ENCODE measurements at regions not wholly inside any gene's neighbourhood (a gene's known extent, or its start where the extent isn't known, plus 50 kb on each side); places are given as distances from the start of the nearest gene placed in this dataset.

DNA sequence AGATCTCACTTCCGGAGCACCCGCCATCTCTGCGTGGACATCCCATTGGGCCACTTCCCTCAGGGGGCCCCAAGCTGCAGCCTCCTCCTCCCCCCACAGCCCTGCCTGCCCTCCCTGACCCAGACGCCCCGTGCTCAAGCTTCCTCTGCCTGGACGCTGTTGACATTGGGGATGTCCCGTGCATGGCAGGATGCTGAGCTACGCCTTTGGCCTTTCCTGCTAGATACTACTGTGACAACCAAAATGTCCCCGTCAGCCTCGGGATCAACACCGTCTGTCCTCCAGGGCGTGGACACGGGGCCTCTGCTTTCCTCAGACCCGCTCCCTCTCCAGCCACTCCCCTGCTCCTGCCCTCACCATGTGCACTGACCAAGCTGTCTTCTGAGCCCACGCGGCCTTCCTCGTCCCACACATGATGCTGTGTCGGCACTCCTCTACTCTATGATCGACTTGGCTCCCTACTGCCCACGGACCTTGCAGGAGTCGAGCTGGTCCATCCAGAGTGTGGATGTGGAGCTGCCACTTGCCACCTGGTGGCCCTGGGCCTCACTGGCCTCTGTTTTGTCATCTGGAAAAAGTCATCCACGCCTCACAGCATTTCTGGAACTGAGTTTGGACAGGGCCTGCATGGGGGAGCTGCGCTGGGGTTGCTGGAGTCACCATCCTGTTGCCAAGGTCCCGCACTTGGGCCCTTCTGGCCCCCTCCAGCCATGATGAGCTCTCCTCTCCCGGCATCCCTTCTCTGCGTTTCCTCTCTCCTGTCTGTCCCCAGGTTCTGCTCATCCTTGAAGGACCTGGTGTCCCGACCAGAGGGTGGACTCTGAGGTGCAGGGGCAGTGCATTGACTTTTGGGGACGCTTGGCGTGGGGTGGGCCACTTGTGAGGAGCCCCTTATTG is 221.7 kb upstream of the CIBAR2 start:
- Histone ChIP-seq H4K20me1 (ENCODE audit: insufficient read depth) (no peaks in the 10 kb centered on the region), H2AFZ (ENCODE audit: low read depth) (no peak overlapping the region), H3K4me2 (no peak overlapping the region), H3K27me3 (ENCODE audit: insufficient read depth, low read depth) (peaks cover 67% of the 10 kb centered on the region), H3K4me3 (IDR thresholded peaks at IDR 0.05; ENCODE audit: insufficient read depth, low read depth, low read length) (no peak overlapping the region), H3K9ac (no peak overlapping the region), H3K4me1 (ENCODE audit: low read depth, poor library complexity, severe bottlenecking) (no peaks in the 10 kb centered on the region), H3K27ac (no peak overlapping the region), H3K36me3 (ENCODE audit: insufficient read depth) (no peaks in the 10 kb centered on the region), H3K79me2 (ENCODE audit: insufficient read depth, low read depth) (no peaks in the 10 kb centered on the region)
- TF ChIP-seq CTCF (conservative IDR thresholded peaks at IDR 0.05; ENCODE audit: low read depth, low read length) = no peak

DNA sequence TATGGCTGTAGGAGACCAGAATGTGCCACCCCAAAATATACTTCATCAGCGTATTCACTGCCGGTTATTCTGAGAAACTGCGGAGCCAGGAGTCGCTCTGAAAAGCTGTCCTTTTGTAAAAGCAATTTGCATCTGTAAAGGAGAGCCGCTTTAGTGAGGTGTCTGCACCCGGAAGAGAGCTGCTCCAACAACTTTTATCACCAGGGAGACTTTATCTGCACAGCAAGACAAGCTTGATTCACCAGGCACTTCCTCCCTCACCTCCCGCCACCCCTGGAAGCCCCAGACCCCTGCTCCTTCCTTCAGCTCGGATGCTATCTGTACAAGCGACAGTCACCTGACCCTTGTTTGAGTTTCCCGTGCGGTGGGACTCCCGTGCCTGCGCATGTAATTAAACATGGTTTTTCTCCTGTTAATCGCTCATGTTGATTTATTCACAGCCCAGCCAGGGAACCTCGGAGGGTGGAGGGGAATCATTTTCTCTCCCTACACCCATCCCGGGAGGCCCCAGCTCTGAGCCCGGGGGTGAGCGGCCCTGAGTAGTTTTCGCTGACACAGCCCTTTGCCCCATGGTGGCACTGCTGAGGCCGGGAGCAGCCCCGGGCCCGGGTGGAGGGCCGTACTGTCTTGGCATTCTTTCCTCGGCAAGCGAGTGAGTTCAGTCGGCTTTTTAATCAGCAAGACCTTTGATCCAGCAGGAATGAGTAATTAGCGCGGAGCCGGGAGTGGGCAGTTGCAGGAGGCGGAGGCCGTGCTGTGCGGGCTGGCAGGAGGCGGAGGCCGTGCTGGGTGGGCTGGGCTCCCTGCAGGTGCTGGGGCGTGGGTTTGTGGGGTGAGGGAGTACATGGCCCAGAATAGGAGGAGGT is 222.7 kb upstream of the CIBAR2 start:
- no peak overlapping the region for H3K9ac ChIP-seq
- peaks cover 71% of the 10 kb centered on the region for H3K27me3 ChIP-seq (ENCODE audit: insufficient read depth, low read depth)
- TF ChIP-seq CTCF (conservative IDR thresholded peaks at IDR 0.05; ENCODE audit: low read depth, low read length) = no peak
- H3K4me2 ChIP-seq = no peak overlapping the region
- H3K79me2 ChIP-seq (ENCODE audit: insufficient read depth, low read depth) = no peaks in the 10 kb centered on the region
- H3K27ac ChIP-seq = no peak overlapping the region
- H3K4me3 ChIP-seq (IDR thresholded peaks at IDR 0.05; ENCODE audit: insufficient read depth, low read depth, low read length) = no peak overlapping the region
- no peaks in the 10 kb centered on the region for H3K36me3 ChIP-seq (ENCODE audit: insufficient read depth)
- H3K4me1 ChIP-seq (ENCODE audit: low read depth, poor library complexity, severe bottlenecking) = no peaks in the 10 kb centered on the region
- no peak overlapping the region for H2AFZ ChIP-seq (ENCODE audit: low read depth)
- H4K20me1 ChIP-seq (ENCODE audit: insufficient read depth) = no peaks in the 10 kb centered on the region

DNA sequence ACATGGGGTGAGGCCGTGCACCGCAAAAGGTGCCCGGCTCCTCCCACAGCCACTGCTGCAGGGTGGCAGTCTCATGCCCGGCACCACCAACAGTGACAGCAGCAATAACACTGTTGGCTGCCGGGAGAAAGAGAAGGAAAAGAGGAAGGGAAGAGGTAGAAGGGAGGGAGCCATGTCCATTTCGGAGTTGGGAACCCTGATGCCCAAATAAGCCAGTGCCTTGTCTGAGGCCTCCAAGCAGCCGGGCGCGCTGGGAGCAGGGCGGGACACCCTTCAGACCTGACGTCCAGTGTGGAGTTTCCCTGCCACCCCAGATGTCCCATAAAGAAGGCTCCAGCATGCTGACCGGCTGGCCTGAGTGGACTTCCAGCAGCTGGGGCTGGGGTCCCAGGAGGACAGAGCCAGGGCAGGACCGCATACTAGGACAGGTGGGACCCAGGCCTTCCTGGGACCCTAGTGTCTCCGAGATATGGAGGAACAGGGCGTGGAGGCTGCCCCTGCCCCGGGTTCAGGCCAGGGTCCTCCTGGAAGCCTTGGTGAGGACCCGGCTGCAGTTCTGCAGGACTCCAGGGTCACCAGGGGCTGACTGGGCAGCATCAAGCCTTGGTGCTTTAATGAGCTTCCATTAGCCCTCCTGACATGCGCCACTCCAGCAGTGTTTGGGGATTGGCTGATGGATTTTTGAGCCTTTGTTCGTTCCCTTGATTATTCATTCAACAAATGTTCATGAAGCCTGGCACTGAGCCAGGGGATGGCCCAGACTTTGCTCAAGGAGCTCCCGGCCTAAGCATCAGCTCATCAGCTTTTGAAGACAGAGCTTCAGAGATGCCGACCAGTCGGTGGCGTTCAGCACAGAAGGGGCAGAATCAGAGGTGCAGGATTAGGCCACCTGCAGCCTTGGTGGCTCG is 223.6 kb upstream of the CIBAR2 start:
- peaks cover 73% of the 10 kb centered on the region for H3K27me3 ChIP-seq (ENCODE audit: insufficient read depth, low read depth)
- H3K9ac ChIP-seq = no peak overlapping the region
- no peak overlapping the region for H3K27ac ChIP-seq
- no peaks in the 10 kb centered on the region for H3K79me2 ChIP-seq (ENCODE audit: insufficient read depth, low read depth)
- no peak overlapping the region for H2AFZ ChIP-seq (ENCODE audit: low read depth)
- no peak overlapping the region for H3K4me2 ChIP-seq
- H3K36me3 ChIP-seq (ENCODE audit: insufficient read depth) = no peaks in the 10 kb centered on the region
- H3K4me3 ChIP-seq (IDR thresholded peaks at IDR 0.05; ENCODE audit: insufficient read depth, low read depth, low read length) = no peak overlapping the region
- no peaks in the 10 kb centered on the region for H3K4me1 ChIP-seq (ENCODE audit: low read depth, poor library complexity, severe bottlenecking)
- no peaks in the 10 kb centered on the region for H4K20me1 ChIP-seq (ENCODE audit: insufficient read depth)
- no peak for TF ChIP-seq CTCF (conservative IDR thresholded peaks at IDR 0.05; ENCODE audit: low read depth, low read length)

Measured in KMS-11 (cell line).